ENCODE measurements at regions not wholly inside any gene's neighbourhood (a gene's known extent, or its start where the extent isn't known, plus 50 kb on each side); places are given as distances from the start of the nearest gene placed in this dataset.

GRCh38 chr6:23732521-23732920 lies 393.5 kb upstream of the NRSN1 start:
- TF ChIP-seq CTCF (IDR thresholded peaks at IDR 0.05; ENCODE audit: extremely low read depth in 1 of 2, insufficient read depth in 1 of 2, low read depth in 1 of 2, low read length in 2 of 2), result no peak
- TF ChIP-seq EZH2 (IDR thresholded peaks at IDR 0.05; ENCODE audit: borderline replicate concordance, low read depth, low read length, severe bottlenecking), result no peak
- no peak for TF ChIP-seq MAX (IDR thresholded peaks at IDR 0.05; ENCODE audit: insufficient read depth, insufficient read length)
- TF ChIP-seq FOS (IDR thresholded peaks at IDR 0.05; ENCODE audit: borderline replicate concordance, insufficient read depth, low read length), result no peak
- TF ChIP-seq JUN (IDR thresholded peaks at IDR 0.05; ENCODE audit: borderline replicate concordance, insufficient read depth, insufficient read length, low read depth), result no peak
- TF ChIP-seq POLR2AphosphoS5 (IDR thresholded peaks at IDR 0.05; ENCODE audit: insufficient read depth, low read depth, low read length), result no peak
- no peak for TF ChIP-seq POLR2A (IDR thresholded peaks at IDR 0.05; ENCODE audit: low read depth, low read length)
